ENCODE measurements at regions not wholly inside any gene's neighbourhood (a gene's known extent, or its start where the extent isn't known, plus 50 kb on each side); places are given as distances from the start of the nearest gene placed in this dataset.

DNA sequence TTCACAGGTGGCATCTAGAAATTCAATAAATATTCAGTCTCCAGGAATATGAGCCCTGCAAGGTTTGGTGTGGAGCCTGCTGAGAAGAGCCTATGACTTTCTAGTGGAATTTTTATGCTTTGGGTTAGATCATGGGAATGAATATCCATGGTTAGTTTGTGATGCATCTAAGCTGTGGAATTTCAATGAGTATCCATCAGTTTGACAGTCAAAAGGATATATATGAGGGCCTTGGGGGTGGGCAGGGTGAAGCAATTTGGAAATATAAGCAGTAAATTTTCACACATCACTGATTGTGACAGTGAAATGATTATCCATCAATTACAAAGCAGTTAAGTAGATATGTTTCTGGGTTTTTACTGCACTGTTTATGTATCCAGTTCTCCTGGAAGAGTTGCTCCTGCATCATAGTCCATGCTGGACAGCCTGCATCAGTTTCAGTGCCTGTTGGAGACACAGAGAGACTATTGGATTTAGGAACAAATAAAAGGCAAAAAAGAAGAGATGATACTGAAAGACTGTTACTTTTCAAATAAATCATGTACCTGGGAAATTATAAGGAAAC lies 530.8 kb downstream of the MFSD1 start:
- TF ChIP-seq, protein P1, sequence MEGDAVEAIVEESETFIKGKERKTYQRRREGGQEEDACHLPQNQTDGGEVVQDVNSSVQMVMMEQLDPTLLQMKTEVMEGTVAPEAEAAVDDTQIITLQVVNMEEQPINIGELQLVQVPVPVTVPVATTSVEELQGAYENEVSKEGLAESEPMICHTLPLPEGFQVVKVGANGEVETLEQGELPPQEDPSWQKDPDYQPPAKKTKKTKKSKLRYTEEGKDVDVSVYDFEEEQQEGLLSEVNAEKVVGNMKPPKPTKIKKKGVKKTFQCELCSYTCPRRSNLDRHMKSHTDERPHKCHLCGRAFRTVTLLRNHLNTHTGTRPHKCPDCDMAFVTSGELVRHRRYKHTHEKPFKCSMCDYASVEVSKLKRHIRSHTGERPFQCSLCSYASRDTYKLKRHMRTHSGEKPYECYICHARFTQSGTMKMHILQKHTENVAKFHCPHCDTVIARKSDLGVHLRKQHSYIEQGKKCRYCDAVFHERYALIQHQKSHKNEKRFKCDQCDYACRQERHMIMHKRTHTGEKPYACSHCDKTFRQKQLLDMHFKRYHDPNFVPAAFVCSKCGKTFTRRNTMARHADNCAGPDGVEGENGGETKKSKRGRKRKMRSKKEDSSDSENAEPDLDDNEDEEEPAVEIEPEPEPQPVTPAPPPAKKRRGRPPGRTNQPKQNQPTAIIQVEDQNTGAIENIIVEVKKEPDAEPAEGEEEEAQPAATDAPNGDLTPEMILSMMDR (IDR thresholded peaks at IDR 0.05), result no peak
- TF ChIP-seq, protein P2, sequence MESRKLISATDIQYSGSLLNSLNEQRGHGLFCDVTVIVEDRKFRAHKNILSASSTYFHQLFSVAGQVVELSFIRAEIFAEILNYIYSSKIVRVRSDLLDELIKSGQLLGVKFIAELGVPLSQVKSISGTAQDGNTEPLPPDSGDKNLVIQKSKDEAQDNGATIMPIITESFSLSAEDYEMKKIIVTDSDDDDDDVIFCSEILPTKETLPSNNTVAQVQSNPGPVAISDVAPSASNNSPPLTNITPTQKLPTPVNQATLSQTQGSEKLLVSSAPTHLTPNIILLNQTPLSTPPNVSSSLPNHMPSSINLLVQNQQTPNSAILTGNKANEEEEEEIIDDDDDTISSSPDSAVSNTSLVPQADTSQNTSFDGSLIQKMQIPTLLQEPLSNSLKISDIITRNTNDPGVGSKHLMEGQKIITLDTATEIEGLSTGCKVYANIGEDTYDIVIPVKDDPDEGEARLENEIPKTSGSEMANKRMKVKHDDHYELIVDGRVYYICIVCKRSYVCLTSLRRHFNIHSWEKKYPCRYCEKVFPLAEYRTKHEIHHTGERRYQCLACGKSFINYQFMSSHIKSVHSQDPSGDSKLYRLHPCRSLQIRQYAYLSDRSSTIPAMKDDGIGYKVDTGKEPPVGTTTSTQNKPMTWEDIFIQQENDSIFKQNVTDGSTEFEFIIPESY (IDR thresholded peaks at IDR 0.05; ENCODE audit: borderline replicate concordance, low read depth), result no peak
- TF ChIP-seq, protein P3, sequence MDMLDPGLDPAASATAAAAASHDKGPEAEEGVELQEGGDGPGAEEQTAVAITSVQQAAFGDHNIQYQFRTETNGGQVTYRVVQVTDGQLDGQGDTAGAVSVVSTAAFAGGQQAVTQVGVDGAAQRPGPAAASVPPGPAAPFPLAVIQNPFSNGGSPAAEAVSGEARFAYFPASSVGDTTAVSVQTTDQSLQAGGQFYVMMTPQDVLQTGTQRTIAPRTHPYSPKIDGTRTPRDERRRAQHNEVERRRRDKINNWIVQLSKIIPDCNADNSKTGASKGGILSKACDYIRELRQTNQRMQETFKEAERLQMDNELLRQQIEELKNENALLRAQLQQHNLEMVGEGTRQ (IDR thresholded peaks at IDR 0.05; ENCODE audit: borderline replicate concordance, low read depth, low read length), result no peak
- no peak for TF ChIP-seq EP300 (IDR thresholded peaks at IDR 0.05; ENCODE audit: borderline replicate concordance in 1 of 2, low read depth in 1 of 2, low read length in 1 of 2)
